Neuronal stem cell (in vitro differentiated cells): ENCODE measurements at regions not wholly inside any gene's neighbourhood (a gene's known extent, or its start where the extent isn't known, plus 50 kb on each side); places are given as distances from the start of the nearest gene placed in this dataset.

Experiments used
- DNase-seq: peaks from one replicate; pipeline ENCODE4 v3.0.0-alpha.2; 2013; ENCODE audit warnings: low spot score
- H2AFZ ChIP-seq: one replicate; pipeline ENCODE4 v1.6.1; 2013; ENCODE audit warnings: mild to moderate bottlenecking, low read length, inconsistent platforms
- H2AK5ac ChIP-seq: 2 replicates; pipeline ENCODE4 v1.6.1; 2013; ENCODE audit warnings: low read depth, mild to moderate bottlenecking, inconsistent platforms, low read length, moderate library complexity, mixed read lengths
- H2BK120ac ChIP-seq: 2 replicates; pipeline ENCODE4 v1.6.1; 2013; ENCODE audit warnings: low read depth, mild to moderate bottlenecking, inconsistent platforms, low read length, moderate library complexity, mixed read lengths
- H2BK12ac ChIP-seq: one replicate; pipeline ENCODE4 v1.6.1; 2013; ENCODE audit warnings: low read length, inconsistent platforms
- H2BK15ac ChIP-seq: 2 replicates; pipeline ENCODE4 v1.6.1; 2013; ENCODE audit warnings: mild to moderate bottlenecking, low read length, inconsistent platforms, mixed read lengths
- H2BK5ac ChIP-seq: one replicate; pipeline ENCODE4 v1.6.1; 2013; ENCODE audit warnings: inconsistent platforms, mild to moderate bottlenecking, low read length, moderate library complexity
- H3K14ac ChIP-seq: one replicate; pipeline ENCODE4 v1.6.1; 2013; ENCODE audit warnings: low read length, inconsistent platforms
- H3K18ac ChIP-seq: 2 replicates; pipeline ENCODE4 v1.6.1; 2013; ENCODE audit warnings: low read length, inconsistent platforms
- H3K23ac ChIP-seq: 2 replicates; pipeline ENCODE4 v1.6.1; 2013; ENCODE audit warnings: low read depth, mild to moderate bottlenecking, mixed read lengths, low read length, inconsistent platforms; ENCODE audit not compliant: poor library complexity
- H3K27ac ChIP-seq: replicated peaks from 3 replicates; pipeline ENCODE4 v1.5.1; 2013; ENCODE audit warnings: low read length, inconsistent platforms
- H3K27me3 ChIP-seq, 3 experiments: 2 replicates each; pipeline ENCODE4 v1.6.1; 2013; ENCODE audit warnings: low read length in 3 of 3, mild to moderate bottlenecking in 2 of 3, inconsistent platforms in 1 of 3, low read depth in 1 of 3, mixed read lengths in 1 of 3, moderate library complexity in 1 of 3; ENCODE audit not compliant: control insufficient read depth in 3 of 3, insufficient read depth in 3 of 3
- H3K36me3 ChIP-seq, 2 donors: replicated peaks in 1 of 2; 2 replicates each; pipeline ENCODE4 v1.6.1; 2013; ENCODE audit warnings: low read length in 2 of 2; ENCODE audit not compliant: control insufficient read depth in 2 of 2, insufficient read depth in 2 of 2
- H3K4ac ChIP-seq: 2 replicates; pipeline ENCODE4 v1.6.1; 2013; ENCODE audit warnings: inconsistent platforms, mild to moderate bottlenecking, low read length, moderate library complexity
- H3K4me1 ChIP-seq, 2 donors: 1 replicate in 1 of 2; 2 replicates in 1 of 2; pipeline ENCODE4 v1.6.1; 2013; ENCODE audit warnings: low read length in 2 of 2, low read depth in 1 of 2; ENCODE audit not compliant: control insufficient read depth in 2 of 2, insufficient read depth in 1 of 2
- H3K4me2 ChIP-seq: one replicate; pipeline ENCODE4 v1.6.1; 2013; ENCODE audit warnings: mild to moderate bottlenecking, low read length, inconsistent platforms; ENCODE audit not compliant: insufficient read depth, poor library complexity, severe bottlenecking
- H3K4me3 ChIP-seq, 2 donors: 2 replicates each; pipeline ENCODE4 v1.5.1; 2013; ENCODE audit warnings: low read length in 2 of 2, mild to moderate bottlenecking in 2 of 2, inconsistent platforms in 1 of 2, moderate library complexity in 1 of 2
- H3K79me1 ChIP-seq: one replicate; pipeline ENCODE4 v1.6.1; 2013; ENCODE audit warnings: low read depth, mild to moderate bottlenecking, inconsistent platforms, low read length, moderate library complexity
- H3K9ac ChIP-seq: one replicate; pipeline ENCODE4 v1.6.1; 2013; ENCODE audit warnings: mild to moderate bottlenecking, low read depth, low read length, inconsistent platforms; ENCODE audit not compliant: poor library complexity
- H3K9me3 ChIP-seq, 2 donors: replicated peaks in 1 of 2; 2 replicates each; pipeline versions ENCODE3 to v1.6.1; 2013; ENCODE audit warnings: low read length in 2 of 2, mild to moderate bottlenecking in 2 of 2, inconsistent platforms in 1 of 2, low read depth in 1 of 2, mixed read lengths in 1 of 2, moderate library complexity in 1 of 2; ENCODE audit not compliant: control insufficient read depth in 2 of 2, insufficient read depth in 1 of 2
- H4K8ac ChIP-seq: one replicate; pipeline ENCODE4 v1.6.1; 2013; ENCODE audit warnings: low read depth, mild to moderate bottlenecking, inconsistent platforms, low read length, moderate library complexity
- H4K91ac ChIP-seq: one replicate; pipeline ENCODE4 v1.6.1; 2013; ENCODE audit warnings: low read length, low read depth, mild to moderate bottlenecking, inconsistent platforms; ENCODE audit not compliant: poor library complexity
- WGBS, 2 donors: extraction: QIAGEN DNeasy Blood & Tissue Kit; methylation state at CpG; one replicate each; pipeline ENCODE4 v1.1.7; 2013; ENCODE audit warnings: missing lambda C conversion rate in 2 of 2, mixed read lengths in 1 of 2; ENCODE audit not compliant: insufficient read length in 2 of 2, insufficient replicate concordance in 1 of 2; ENCODE audit errors: extremely low coverage in 2 of 2; 5-methylcytosine and 5-hydroxymethylcytosine counted together

- Histone ChIP-seq H3K4me2 (no peak overlapping the region), H4K8ac (no peak overlapping the region), H2BK5ac (no peak overlapping the region), H3K36me3 (no peaks in the 10 kb centered on the region), H3K9ac (no peak overlapping the region), H3K18ac (no peak overlapping the region), H2AFZ (no peak overlapping the region), H3K27me3 (no peaks in the 10 kb centered on the region), H2BK15ac (no peak overlapping the region), H3K14ac (no peak overlapping the region), H3K4me1 (peaks cover 0 to 18% of the 10 kb centered on the region in 2 donors), H2BK120ac (no peak overlapping the region), H3K27ac (no peak overlapping the region), H3K4me3 (no peak overlapping the region), H3K9me3 (no peaks in the 10 kb centered on the region), H3K79me1 (no peaks in the 10 kb centered on the region), H2AK5ac (no peak overlapping the region), H2BK12ac (no peak overlapping the region), H4K91ac (no peak overlapping the region), H3K23ac (no peak overlapping the region), H3K4ac (no peak overlapping the region)
- WGBS, 2 donors: no CpG with 5 or more reads among the region's 5 CpGs
- no peak for DNase-seq
Observed at GRCh38 chr2:145927131-145927950, 1407.4 kb upstream of the ZEB2 start.

- Histone ChIP-seq H2BK12ac (no peak overlapping the region), H3K27me3 (no peaks in the 10 kb centered on the region), H4K8ac (no peak overlapping the region), H3K9ac (no peak overlapping the region), H2AK5ac (no peak overlapping the region), H3K27ac (no peak overlapping the region), H3K23ac (no peak overlapping the region), H3K14ac (no peak overlapping the region), H2BK15ac (no peak overlapping the region), H3K9me3 (no peaks in the 10 kb centered on the region), H3K4me2 (no peak overlapping the region), H2BK5ac (no peak overlapping the region), H2BK120ac (no peak overlapping the region), H2AFZ (no peak overlapping the region), H3K79me1 (no peaks in the 10 kb centered on the region), H3K4ac (no peak overlapping the region), H3K18ac (no peak overlapping the region), H3K4me3 (no peak overlapping the region), H3K36me3 (no peaks in the 10 kb centered on the region), H3K4me1 (peaks cover 0 to 5% of the 10 kb centered on the region in 2 donors), H4K91ac (no peak overlapping the region)
- no peak for DNase-seq
- no CpG with 5 or more reads among the region's 4 CpGs for WGBS, 2 donors
Observed at GRCh38 chr2:145925591-145925990, 1405.7 kb upstream of the ZEB2 start.

GRCh38 chr2:145919477-145919876, 1399.6 kb upstream of the ZEB2 start:
- Histone ChIP-seq H2BK12ac (no peak overlapping the region), H2BK120ac (no peak overlapping the region), H3K9me3 (no peaks in the 10 kb centered on the region), H3K23ac (no peak overlapping the region), H3K9ac (no peak overlapping the region), H4K91ac (no peak overlapping the region), H3K4ac (no peak overlapping the region), H3K27me3 (no peaks in the 10 kb centered on the region), H3K4me2 (no peak overlapping the region), H3K27ac (no peak overlapping the region), H3K36me3 (no peaks in the 10 kb centered on the region), H4K8ac (no peak overlapping the region), H2AFZ (no peak overlapping the region), H3K4me3 (no peak overlapping the region), H2BK5ac (no peak overlapping the region), H2BK15ac (no peak overlapping the region), H3K14ac (no peak overlapping the region), H3K18ac (no peak overlapping the region), H3K79me1 (no peaks in the 10 kb centered on the region), H2AK5ac (no peak overlapping the region), H3K4me1 (peaks cover 0 to 2% of the 10 kb centered on the region in 2 donors)
- no peak for DNase-seq
- WGBS, 2 donors: no CpG with 5 or more reads among the region's 2 CpGs

GRCh38 chr2:145918951-145919350, 1399.0 kb upstream of the ZEB2 start:
- Histone ChIP-seq H4K8ac (no peak overlapping the region), H3K9me3 (no peaks in the 10 kb centered on the region), H2AFZ (no peak overlapping the region), H3K14ac (no peak overlapping the region), H3K36me3 (no peaks in the 10 kb centered on the region), H3K9ac (no peak overlapping the region), H3K4me1 (peaks cover 0 to 2% of the 10 kb centered on the region in 2 donors), H2BK15ac (no peak overlapping the region), H3K4me3 (no peak overlapping the region), H4K91ac (no peak overlapping the region), H3K27me3 (no peaks in the 10 kb centered on the region), H3K4ac (no peak overlapping the region), H3K79me1 (no peaks in the 10 kb centered on the region), H2BK12ac (no peak overlapping the region), H2BK5ac (no peak overlapping the region), H3K4me2 (no peak overlapping the region), H3K18ac (no peak overlapping the region), H3K23ac (no peak overlapping the region), H2AK5ac (no peak overlapping the region), H3K27ac (no peak overlapping the region), H2BK120ac (no peak overlapping the region)
- DNase-seq: no peak
- no CpG with 5 or more reads among the region's 1 CpG for WGBS, 2 donors
